ENCODE measurements at regions not wholly inside any gene's neighbourhood (a gene's known extent, or its start where the extent isn't known, plus 50 kb on each side); places are given as distances from the start of the nearest gene placed in this dataset.

GRCh38 chr16:9374061-9374460 is 282.6 kb downstream of the HAPSTR1 start:
- TF ChIP-seq, protein P1, sequence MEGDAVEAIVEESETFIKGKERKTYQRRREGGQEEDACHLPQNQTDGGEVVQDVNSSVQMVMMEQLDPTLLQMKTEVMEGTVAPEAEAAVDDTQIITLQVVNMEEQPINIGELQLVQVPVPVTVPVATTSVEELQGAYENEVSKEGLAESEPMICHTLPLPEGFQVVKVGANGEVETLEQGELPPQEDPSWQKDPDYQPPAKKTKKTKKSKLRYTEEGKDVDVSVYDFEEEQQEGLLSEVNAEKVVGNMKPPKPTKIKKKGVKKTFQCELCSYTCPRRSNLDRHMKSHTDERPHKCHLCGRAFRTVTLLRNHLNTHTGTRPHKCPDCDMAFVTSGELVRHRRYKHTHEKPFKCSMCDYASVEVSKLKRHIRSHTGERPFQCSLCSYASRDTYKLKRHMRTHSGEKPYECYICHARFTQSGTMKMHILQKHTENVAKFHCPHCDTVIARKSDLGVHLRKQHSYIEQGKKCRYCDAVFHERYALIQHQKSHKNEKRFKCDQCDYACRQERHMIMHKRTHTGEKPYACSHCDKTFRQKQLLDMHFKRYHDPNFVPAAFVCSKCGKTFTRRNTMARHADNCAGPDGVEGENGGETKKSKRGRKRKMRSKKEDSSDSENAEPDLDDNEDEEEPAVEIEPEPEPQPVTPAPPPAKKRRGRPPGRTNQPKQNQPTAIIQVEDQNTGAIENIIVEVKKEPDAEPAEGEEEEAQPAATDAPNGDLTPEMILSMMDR (IDR thresholded peaks at IDR 0.05; ENCODE audit: insufficient read depth, low read length, poor library complexity, severe bottlenecking) = no peak
- TF ChIP-seq EZH2phosphoT487 (conservative IDR thresholded peaks at IDR 0.05; ENCODE audit: low read length) = no peak
